GM18507 (cell line): ENCODE measurements at regions not wholly inside any gene's neighbourhood (a gene's known extent, or its start where the extent isn't known, plus 50 kb on each side); places are given as distances from the start of the nearest gene placed in this dataset.

Experiments used
- DNase-seq: peaks from one replicate; pipeline ENCODE4 v3.0.0; 2011; ENCODE audit warnings: low read depth; ENCODE audit not compliant: insufficient read length; ENCODE audit errors: extremely low spot score
- FAIRE-seq: peaks from 2 replicates; lab custom pipeline; 2011; peaks lifted over from hg19 to GRCh38; lab: Jason Lieb, UNC

DNA sequence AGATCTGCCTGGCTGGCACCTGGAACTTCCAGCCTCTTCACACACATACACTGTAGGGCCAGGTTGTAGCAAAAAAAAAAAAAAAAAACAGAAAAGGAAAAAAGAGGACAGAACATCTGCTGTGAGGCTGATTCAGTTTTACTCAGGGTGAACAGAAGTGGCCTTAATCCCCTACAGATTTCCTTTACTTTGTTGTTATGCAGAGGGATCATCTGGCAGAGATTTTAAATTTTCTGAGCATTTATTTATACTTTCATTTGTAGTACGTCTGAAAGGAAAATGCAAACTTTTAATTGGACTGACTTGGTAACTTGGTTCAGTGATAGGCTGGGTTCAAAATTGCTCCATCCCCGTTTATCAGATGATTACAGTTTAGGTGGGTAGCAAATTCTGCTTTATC lies 50.8 kb upstream of the PRICKLE1 start:
- FAIRE-seq (no peak), DNase-seq (no peak)

DNA sequence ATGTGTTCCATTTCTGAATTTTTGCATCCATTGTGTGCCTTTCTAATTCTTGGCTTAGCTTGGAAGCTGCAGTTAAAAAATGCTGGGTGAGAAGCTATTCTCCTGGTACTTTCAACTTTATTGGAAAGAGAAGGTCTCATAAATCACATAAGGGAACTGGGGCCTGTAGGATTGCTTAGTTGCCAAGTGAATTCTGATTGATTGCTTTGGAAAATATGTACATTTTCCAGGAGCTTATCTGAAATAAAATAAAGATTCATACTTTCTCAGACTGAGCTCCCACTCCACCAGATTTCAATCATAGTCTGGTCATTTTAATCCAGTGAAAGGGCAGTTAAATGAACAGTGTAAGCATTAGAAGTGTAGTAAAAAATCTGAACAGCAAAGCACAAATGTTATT lies 50.0 kb upstream of the PRICKLE1 start:
- DNase-seq (no peak), FAIRE-seq (no peak)
